GM19239 (cell line): ENCODE measurements at regions not wholly inside any gene's neighbourhood (a gene's known extent, or its start where the extent isn't known, plus 50 kb on each side); places are given as distances from the start of the nearest gene placed in this dataset.
"Not testable (repeated sequence)": the region's sequence is repeated elsewhere in the genome, so short reads cannot be mapped to it uniquely, and the experiment has no call there.

ENCODE experiments used
- DNase-seq: peaks from one replicate; pipeline ENCODE4 v3.0.0; 2011; ENCODE audit warnings: low spot score; ENCODE audit not compliant: insufficient read length
- FAIRE-seq: peaks from 2 replicates; lab custom pipeline; 2011; peaks lifted over from hg19 to GRCh38; lab: Jason Lieb, UNC

GRCh38 chrX:15127010-15127409 lies 142.9 kb downstream of the ASB9 start:
- FAIRE-seq (no peak), DNase-seq (no peak)

- no peak for FAIRE-seq
- DNase-seq, result no peak
These were observed 153.0 kb downstream of the ASB9 start for GRCh38 chrX:15116900-15117299.

GRCh38 chrX:15114743-15115566 lies 154.9 kb downstream of the ASB9 start:
- DNase-seq, result no peak
- peak; percentile 61 for FAIRE-seq

- FAIRE-seq, result peak; percentile 11
These were observed 162.4 kb downstream of the ASB9 start for GRCh38 chrX:15107367-15107988.

GRCh38 chrX:15098505-15098904 lies 171.4 kb downstream of the ASB9 start:
- FAIRE-seq, result no peak
- no peak for DNase-seq

More at GRCh38 chrX:15107367-15107988, 162.4 kb downstream of the ASB9 start:
- no peak for DNase-seq

- FAIRE-seq, result no peak
These were observed 182.1 kb downstream of the ASB9 start for GRCh38 chrX:15087747-15088146.

GRCh38 chrX:15073313-15073712 lies 196.6 kb downstream of the ASB9 start:
- no peak for DNase-seq
- no peak for FAIRE-seq

More at GRCh38 chrX:15087747-15088146, 182.1 kb downstream of the ASB9 start:
- DNase-seq, result no peak

- DNase-seq (no peak), FAIRE-seq (no peak)
These were observed 197.0 kb downstream of the ASB9 start for GRCh38 chrX:15072880-15073279.

GRCh38 chrX:15072259-15072658 lies 197.6 kb downstream of the ASB9 start:
- DNase-seq (no peak), FAIRE-seq (no peak)

- DNase-seq (no peak), FAIRE-seq (no peak)
These were observed 186.3 kb downstream of the MOSPD2 start for GRCh38 chrX:15059474-15059873.

GRCh38 chrX:15056044-15056443 lies 182.8 kb downstream of the MOSPD2 start:
- no peak for FAIRE-seq

GRCh38 chrX:15055146-15055930 lies 182.1 kb downstream of the MOSPD2 start:
- DNase-seq (no peak), FAIRE-seq (no peak)

More at GRCh38 chrX:15056044-15056443, 182.8 kb downstream of the MOSPD2 start:
- DNase-seq, result no peak

GRCh38 chrX:15050395-15050794 lies 177.2 kb downstream of the MOSPD2 start:
- DNase-seq (no peak), FAIRE-seq (no peak)

- FAIRE-seq (no peak), DNase-seq (no peak)
These were observed 170.3 kb downstream of the MOSPD2 start for GRCh38 chrX:15043538-15043937.

GRCh38 chrX:15033917-15034316 lies 160.7 kb downstream of the MOSPD2 start:
- FAIRE-seq (no peak), DNase-seq (no peak)

GRCh38 chrX:15017491-15017890 lies 144.3 kb downstream of the MOSPD2 start:
- DNase-seq, result no peak
- no peak for FAIRE-seq

- DNase-seq, result no peak
- peak; percentile 23 for FAIRE-seq
These were observed 142.8 kb downstream of the MOSPD2 start for GRCh38 chrX:15016051-15016450.

GRCh38 chrX:15014281-15014680 lies 141.1 kb downstream of the MOSPD2 start:
- DNase-seq (no peak), FAIRE-seq (no peak)

- no peak for FAIRE-seq
- DNase-seq, result no peak
These were observed 140.2 kb downstream of the MOSPD2 start for GRCh38 chrX:15013461-15013860.

- FAIRE-seq (no peak), DNase-seq (no peak)
These were observed 124.0 kb downstream of the MOSPD2 start for GRCh38 chrX:14997271-14997670.

- not testable (repeated sequence) for FAIRE-seq, DNase-seq
These were observed 111.2 kb downstream of the MOSPD2 start for GRCh38 chrX:14984425-14984824.
